Esophagus muscularis mucosa (tissue), 4 donors: ENCODE measurements at regions not wholly inside any gene's neighbourhood (a gene's known extent, or its start where the extent isn't known, plus 50 kb on each side); places are given as distances from the start of the nearest gene placed in this dataset.

ENCODE experiments used
- EP300 ChIP-seq: sonication (generic); formaldehyde crosslinking; IDR thresholded peaks from one replicate; pipeline ENCODE4 v1.6.1; 2017; ENCODE audit warnings: antibody characterized with exemption
- POLR2A ChIP-seq: fragments of 450-650 bp; IDR thresholded peaks from one replicate; pipeline ENCODE4 v1.6.1; 2017; ENCODE audit warnings: antibody characterized with exemption, moderate library complexity, mild to moderate bottlenecking, low read depth
- POLR2AphosphoS5 ChIP-seq, 2 donors: sonication (generic); formaldehyde crosslinking; IDR thresholded peaks; one replicate each; pipeline ENCODE4 v1.6.1; 2017; ENCODE audit warnings: antibody characterized with exemption in 2 of 2
- TF ChIP-seq, protein P1 (sequence below), 3 experiments: fragments of 200-600 bp in 2 of 3; fragments of 450-650 bp in 1 of 3; sonication (generic) in 2 of 3; IDR thresholded peaks; one replicate each; pipeline ENCODE4 v1.5.1; 2017 to 2019; ENCODE audit warnings: antibody characterized with exemption in 3 of 3, mild to moderate bottlenecking in 2 of 3, moderate library complexity in 1 of 3

DNA sequence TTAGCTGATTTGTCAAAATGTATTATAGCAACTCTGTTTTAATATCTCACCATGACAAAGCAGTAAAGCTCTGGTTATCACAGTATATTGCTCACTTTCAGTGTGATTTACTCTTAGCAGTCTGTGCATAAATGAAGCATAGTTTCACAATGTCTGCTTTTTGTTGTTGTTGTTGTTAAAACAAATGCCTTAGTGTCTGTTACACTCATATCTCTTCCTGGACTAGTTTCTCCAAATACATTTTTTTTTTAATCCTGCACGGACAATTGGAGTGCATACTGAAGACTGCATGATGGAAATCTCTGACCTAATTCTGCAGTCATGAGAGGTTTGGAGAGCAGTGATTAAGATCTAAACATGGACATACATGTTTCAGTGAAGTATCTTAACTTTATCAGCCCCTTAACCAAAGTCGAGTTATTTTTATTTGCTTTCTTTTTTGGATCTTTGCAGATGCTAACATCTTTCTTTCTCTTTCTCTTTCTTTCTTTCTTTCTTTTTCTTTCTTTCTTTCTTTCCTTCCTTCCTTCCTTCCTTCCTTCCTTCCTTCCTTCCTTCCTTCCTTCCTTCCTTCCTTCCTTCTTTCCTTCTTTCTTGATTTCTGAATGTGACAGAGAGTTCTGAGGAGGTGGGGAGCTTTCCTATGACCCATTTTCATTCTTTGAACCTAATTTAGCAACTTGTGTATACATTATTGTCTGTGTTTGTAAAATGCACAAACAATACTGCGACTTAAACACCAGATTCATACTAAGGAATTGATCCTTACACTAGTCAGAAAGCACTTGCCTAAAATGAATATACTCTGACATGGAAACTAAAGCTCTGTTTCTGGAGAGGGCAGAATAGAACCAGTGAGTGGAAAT lies 161.5 kb upstream of the AGR3 start:
- TF ChIP-seq POLR2AphosphoS5 (IDR thresholded peaks at IDR 0.05), result no peak
- TF ChIP-seq, protein P1, sequence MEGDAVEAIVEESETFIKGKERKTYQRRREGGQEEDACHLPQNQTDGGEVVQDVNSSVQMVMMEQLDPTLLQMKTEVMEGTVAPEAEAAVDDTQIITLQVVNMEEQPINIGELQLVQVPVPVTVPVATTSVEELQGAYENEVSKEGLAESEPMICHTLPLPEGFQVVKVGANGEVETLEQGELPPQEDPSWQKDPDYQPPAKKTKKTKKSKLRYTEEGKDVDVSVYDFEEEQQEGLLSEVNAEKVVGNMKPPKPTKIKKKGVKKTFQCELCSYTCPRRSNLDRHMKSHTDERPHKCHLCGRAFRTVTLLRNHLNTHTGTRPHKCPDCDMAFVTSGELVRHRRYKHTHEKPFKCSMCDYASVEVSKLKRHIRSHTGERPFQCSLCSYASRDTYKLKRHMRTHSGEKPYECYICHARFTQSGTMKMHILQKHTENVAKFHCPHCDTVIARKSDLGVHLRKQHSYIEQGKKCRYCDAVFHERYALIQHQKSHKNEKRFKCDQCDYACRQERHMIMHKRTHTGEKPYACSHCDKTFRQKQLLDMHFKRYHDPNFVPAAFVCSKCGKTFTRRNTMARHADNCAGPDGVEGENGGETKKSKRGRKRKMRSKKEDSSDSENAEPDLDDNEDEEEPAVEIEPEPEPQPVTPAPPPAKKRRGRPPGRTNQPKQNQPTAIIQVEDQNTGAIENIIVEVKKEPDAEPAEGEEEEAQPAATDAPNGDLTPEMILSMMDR (IDR thresholded peaks at IDR 0.05), result no peak
- no peak for TF ChIP-seq EP300
- no peak for TF ChIP-seq POLR2A
